HFF-Myc (cell line): ENCODE measurements at regions not wholly inside any gene's neighbourhood (a gene's known extent, or its start where the extent isn't known, plus 50 kb on each side); places are given as distances from the start of the nearest gene placed in this dataset.

ENCODE experiments used
- DNase-seq: peaks from one replicate; pipeline ENCODE4 v3.0.0-alpha.2; 2011; ENCODE audit warnings: low read depth; ENCODE audit errors: extremely low read depth
- H3K4me3 ChIP-seq: replicated peaks from 2 replicates; pipeline ENCODE4 v1.5.1; 2011; ENCODE audit warnings: low read depth, mild to moderate bottlenecking, control low read depth, low read length
- TF ChIP-seq, protein P1 (sequence below): IDR thresholded peaks from 2 replicates; pipeline ENCODE4 v1.5.1; 2012; ENCODE audit warnings: mild to moderate bottlenecking, low read depth, low read length, control low read depth; ENCODE audit errors: missing control alignments

DNA sequence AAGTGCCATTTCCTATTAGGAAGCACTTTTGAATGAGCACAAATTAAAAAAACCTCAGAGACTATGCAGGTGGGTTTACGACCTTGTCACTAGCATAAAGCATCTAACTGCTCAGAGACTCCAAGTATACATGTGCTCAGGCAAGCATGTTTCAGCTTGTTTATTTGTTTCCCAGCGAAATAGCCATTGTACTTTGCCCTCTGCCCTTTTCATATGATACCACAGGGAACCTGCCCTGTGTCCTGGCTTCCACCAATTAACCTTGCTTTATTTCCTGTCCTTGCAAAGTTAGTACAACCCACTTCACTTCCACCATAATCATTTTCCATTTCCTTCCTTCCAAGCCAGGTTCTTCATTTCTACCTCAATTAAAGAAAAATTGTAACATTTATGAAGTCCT is 194.9 kb downstream of the DUSP6 start:
- no peak for DNase-seq
- H3K4me3 ChIP-seq = no peak overlapping the region
- TF ChIP-seq, protein P1, sequence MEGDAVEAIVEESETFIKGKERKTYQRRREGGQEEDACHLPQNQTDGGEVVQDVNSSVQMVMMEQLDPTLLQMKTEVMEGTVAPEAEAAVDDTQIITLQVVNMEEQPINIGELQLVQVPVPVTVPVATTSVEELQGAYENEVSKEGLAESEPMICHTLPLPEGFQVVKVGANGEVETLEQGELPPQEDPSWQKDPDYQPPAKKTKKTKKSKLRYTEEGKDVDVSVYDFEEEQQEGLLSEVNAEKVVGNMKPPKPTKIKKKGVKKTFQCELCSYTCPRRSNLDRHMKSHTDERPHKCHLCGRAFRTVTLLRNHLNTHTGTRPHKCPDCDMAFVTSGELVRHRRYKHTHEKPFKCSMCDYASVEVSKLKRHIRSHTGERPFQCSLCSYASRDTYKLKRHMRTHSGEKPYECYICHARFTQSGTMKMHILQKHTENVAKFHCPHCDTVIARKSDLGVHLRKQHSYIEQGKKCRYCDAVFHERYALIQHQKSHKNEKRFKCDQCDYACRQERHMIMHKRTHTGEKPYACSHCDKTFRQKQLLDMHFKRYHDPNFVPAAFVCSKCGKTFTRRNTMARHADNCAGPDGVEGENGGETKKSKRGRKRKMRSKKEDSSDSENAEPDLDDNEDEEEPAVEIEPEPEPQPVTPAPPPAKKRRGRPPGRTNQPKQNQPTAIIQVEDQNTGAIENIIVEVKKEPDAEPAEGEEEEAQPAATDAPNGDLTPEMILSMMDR = no peak

GRCh38 chr12:89156862-89157262 is 195.4 kb downstream of the DUSP6 start:
- TF ChIP-seq, protein P1 = no peak
- H3K4me3 ChIP-seq = no peak overlapping the region
- no peak for DNase-seq

GRCh38 chr12:89156340-89156739 is 196.0 kb downstream of the DUSP6 start:
- no peak for DNase-seq
- TF ChIP-seq, protein P1 = no peak
- no peak overlapping the region for H3K4me3 ChIP-seq

- H3K4me3 ChIP-seq = no peak overlapping the region
- DNase-seq = no peak
- TF ChIP-seq, protein P1 = no peak
Observed at GRCh38 chr12:89155826-89156225, 196.5 kb downstream of the DUSP6 start.

GRCh38 chr12:89154743-89155499 is 197.4 kb downstream of the DUSP6 start:
- no peak overlapping the region for H3K4me3 ChIP-seq
- TF ChIP-seq, protein P1 = no peak
- no peak for DNase-seq

- no peak for DNase-seq
Observed at GRCh38 chr12:89153341-89153740, 199.0 kb downstream of the DUSP6 start.

More at GRCh38 chr12:89153341-89153740, 199.0 kb downstream of the DUSP6 start:
- H3K4me3 ChIP-seq = no peak overlapping the region
- TF ChIP-seq, protein P1 = no peak
